HCT116 (cell line): ENCODE measurements at regions not wholly inside any gene's neighbourhood (a gene's known extent, or its start where the extent isn't known, plus 50 kb on each side); places are given as distances from the start of the nearest gene placed in this dataset.

Experiments
- ATAC-seq: fragments of 200-7000 bp; cut with Tn5 transposase; 2 replicates; pipeline ENCODE4 v1.9.1; 2020; ENCODE audit warnings: mild to moderate bottlenecking, moderate library complexity
- BruUV-seq: library from RNA; stranded (reverse); fragments of 400-500 nt; replicated peaks from 2 replicates; lab custom pipeline; 2021; lab: Mats Ljungman, UMichigan
- CTCF ChIA-PET: fragments of 300-600 bp; sonication (Branson Sonifier 250); formaldehyde crosslinking; loops from one replicate; lab custom pipeline; 2021; ENCODE audit warnings: antibody characterized with exemption; lab: Charles Lee
- POLR2A ChIA-PET: fragments of 300-600, 350-600 bp; sonication (Branson Sonifier 250); formaldehyde crosslinking; loops from one replicate; lab custom pipeline; 2021; ENCODE audit warnings: antibody characterized with exemption; lab: Charles Lee
- RAD21 ChIA-PET, 2 experiments: fragments of 300-600 bp; sonication (Branson Sonifier 250); formaldehyde crosslinking; loops; one replicate each; lab custom pipeline; 2023; ENCODE audit warnings: low total read pairs in 2 of 2; ENCODE audit not compliant: uncharacterized antibody in 2 of 2, unreplicated experiment in 2 of 2, low non-redundant PET in 1 of 2; lab: Charles Lee
- DNase-seq: peaks from one replicate; pipeline ENCODE4 v3.0.0-alpha.2; 2010; ENCODE audit warnings: low read depth, low spot score
- H2AFZ ChIP-seq: fragments of 200-600 bp; shearing (Covaris generic), sonication (generic); 2 replicates; pipeline ENCODE4 v1.6.1; 2017; ENCODE audit warnings: low read depth, mixed run types, mixed read lengths, antibody characterized with exemption, low read length; ENCODE audit not compliant: poor library complexity, severe bottlenecking
- H3K27ac ChIP-seq: 2 replicates; pipeline ENCODE4 v1.5.1; 2012; ENCODE audit warnings: low read depth, low read length
- H3K27me3 ChIP-seq: fragments of 200-600 bp; sonication (generic); 2 replicates; pipeline ENCODE4 v1.6.1; 2016; ENCODE audit warnings: mixed run types, low read length, mixed read lengths; ENCODE audit not compliant: insufficient read depth
- H3K36me3 ChIP-seq, 2 experiments: fragments of 200-500 bp in 1 of 2; fragments of 200-600 bp in 1 of 2; sonication (Bioruptor generic) in 1 of 2; sonication (generic) in 1 of 2; 2 replicates each; pipeline versions ENCODE4 v1.5.1 to v1.6.1; 2014 to 2016; ENCODE audit warnings: low read length in 2 of 2, inconsistent platforms in 1 of 2, mixed read lengths in 1 of 2, mixed run types in 1 of 2; ENCODE audit not compliant: insufficient read depth in 2 of 2, control insufficient read depth in 1 of 2
- H3K4me1 ChIP-seq, 2 experiments: fragments of 200-600 bp in 1 of 2; sonication (generic) in 1 of 2; 2 replicates each; pipeline versions ENCODE4 v1.5.1 to v1.6.1; 2012 to 2017; ENCODE audit warnings: low read length in 2 of 2, inconsistent platforms in 1 of 2, mild to moderate bottlenecking in 1 of 2, mixed read lengths in 1 of 2, mixed run types in 1 of 2, moderate library complexity in 1 of 2; ENCODE audit not compliant: insufficient read depth in 2 of 2, control insufficient read depth in 1 of 2
- H3K4me2 ChIP-seq: fragments of 200-600 bp; sonication (generic); 2 replicates; pipeline ENCODE4 v1.6.1; 2017; ENCODE audit warnings: mixed run types, low read length, mixed read lengths
- H3K4me3 ChIP-seq, 2 experiments: fragments of 200-600 bp in 1 of 2; sonication (generic) in 1 of 2; replicated peaks in 1 of 2; 2 replicates each; pipeline ENCODE4 v1.5.1; 2011 to 2016; ENCODE audit warnings: low read length in 2 of 2, control low read depth in 1 of 2, low read depth in 1 of 2, mild to moderate bottlenecking in 1 of 2, mixed read lengths in 1 of 2, mixed run types in 1 of 2
- H3K79me2 ChIP-seq: fragments of 200-600 bp; sonication (generic); 2 replicates; pipeline ENCODE4 v1.6.1; 2017; ENCODE audit warnings: mild to moderate bottlenecking, mixed run types, low read length, moderate library complexity, mixed read lengths; ENCODE audit not compliant: insufficient read depth
- H3K9ac ChIP-seq: fragments of 200-600 bp; sonication (generic); 2 replicates; pipeline ENCODE4 v1.6.1; 2016; ENCODE audit warnings: low read length, mixed read lengths
- H3K9me2 ChIP-seq: fragments of 200-600 bp; sonication (generic), shearing (Covaris generic); 2 replicates; pipeline ENCODE4 v1.6.1; 2017; ENCODE audit warnings: mixed run types, mild to moderate bottlenecking, moderate library complexity; ENCODE audit not compliant: insufficient read depth
- H3K9me3 ChIP-seq, 2 experiments: fragments of 200-500 bp in 1 of 2; fragments of 200-600 bp in 1 of 2; sonication (Bioruptor generic) in 1 of 2; sonication (generic) in 1 of 2; 2 replicates each; pipeline ENCODE4 v1.6.1; 2014 to 2017; ENCODE audit warnings: low read length in 2 of 2, mixed read lengths in 2 of 2, inconsistent platforms in 1 of 2, low read depth in 1 of 2, mild to moderate bottlenecking in 1 of 2, mixed run types in 1 of 2, moderate library complexity in 1 of 2; ENCODE audit not compliant: control insufficient read depth in 1 of 2, insufficient read depth in 1 of 2
- H4K20me1 ChIP-seq: fragments of 200-600 bp; sonication (generic), shearing (Covaris generic); 2 replicates; pipeline ENCODE4 v1.6.1; 2017; ENCODE audit warnings: mixed run types, mild to moderate bottlenecking, moderate library complexity; ENCODE audit not compliant: insufficient read depth
- ATF3 ChIP-seq: IDR thresholded peaks from 2 replicates; pipeline ENCODE4 v1.6.1; 2012
- EZH2 ChIP-seq: fragments of 200-600 bp; sonication (generic); IDR thresholded peaks from 2 replicates; pipeline ENCODE4 v1.6.1; 2017; ENCODE audit warnings: antibody characterized with exemption, mixed run types
- JUND ChIP-seq: IDR thresholded peaks from 2 replicates; pipeline ENCODE4 v1.6.1; 2012
- REST ChIP-seq: IDR thresholded peaks from 2 replicates; pipeline ENCODE4 v1.6.1; 2012; ENCODE audit warnings: low read depth
- TCF7L2 ChIP-seq: IDR thresholded peaks from 2 replicates; pipeline ENCODE4 v1.7.0; 2011; ENCODE audit warnings: borderline replicate concordance, inconsistent platforms; ENCODE audit not compliant: insufficient read depth, insufficient read length; ENCODE audit errors: extremely low read depth
- intact Hi-C: fragments of 100-400 bp; cut with micrococcal nuclease; formaldehyde crosslinking; loops from 2 replicates; pipeline ENCODE4 v1.10.0; 2022

- TF ChIP-seq EZH2 (no peak), JUND (no peak), TCF7L2 (no peak)
Measured at GRCh38 chr18:78788161-78788560, 191.5 kb upstream of the SALL3 start (continued).

GRCh38 chr18:78789850-78790249 is 189.8 kb upstream of the SALL3 start:
- Histone ChIP-seq H3K27ac (no peak overlapping the region), H3K4me2 (no peak overlapping the region), H3K9me3 (no peaks in the 10 kb centered on the region), H3K4me3 (no peak overlapping the region), H3K4me1 (peaks cover 0 to 5% of the 10 kb centered on the region in 2 experiments; a peak in 2 of 4 replicates), H3K27me3 (peaks cover 21% of the 10 kb centered on the region), H3K36me3 (no peaks in the 10 kb centered on the region), H4K20me1 (no peaks in the 10 kb centered on the region), H3K9me2 (no peaks in the 10 kb centered on the region), H3K9ac (no peak overlapping the region), H2AFZ (no peak overlapping the region), H3K79me2 (no peaks in the 10 kb centered on the region)
- DNase-seq (no peak), ATAC-seq (no peak)
- BruUV-seq: no TSS peak
- CTCF ChIA-PET: no interaction called here
- TF ChIP-seq REST (no peak), ATF3 (no peak), JUND (no peak), EZH2 (no peak)
- intact Hi-C loops: no loop called here
- POLR2A ChIA-PET: no interaction called here
- RAD21 ChIA-PET: no interaction called here
